IPS-18a (cell line): ENCODE measurements at regions not wholly inside any gene's neighbourhood (a gene's known extent, or its start where the extent isn't known, plus 50 kb on each side); places are given as distances from the start of the nearest gene placed in this dataset.

ENCODE experiments used
- H3K27ac ChIP-seq: one replicate; pipeline ENCODE4 v1.5.1; 2013; ENCODE audit warnings: low read length
- H3K27me3 ChIP-seq: one replicate; pipeline ENCODE4 v1.6.1; 2013; ENCODE audit warnings: mild to moderate bottlenecking, low read length; ENCODE audit not compliant: control insufficient read depth, insufficient read depth
- H3K36me3 ChIP-seq: one replicate; pipeline ENCODE4 v1.6.1; 2013; ENCODE audit warnings: low read depth, low read length; ENCODE audit not compliant: control insufficient read depth
- H3K4me1 ChIP-seq: one replicate; pipeline ENCODE4 v1.6.1; 2013; ENCODE audit warnings: low read depth, low read length; ENCODE audit not compliant: control insufficient read depth
- H3K4me3 ChIP-seq: one replicate; pipeline ENCODE4 v1.5.1; 2013; ENCODE audit warnings: low read length
- H3K9ac ChIP-seq: one replicate; pipeline ENCODE4 v1.6.1; 2013; ENCODE audit warnings: mild to moderate bottlenecking, low read length, moderate library complexity
- H3K9me3 ChIP-seq: one replicate; pipeline ENCODE4 v1.6.1; 2013; ENCODE audit warnings: low read depth, low read length; ENCODE audit not compliant: control insufficient read depth

- no peak overlapping the region for H3K9ac ChIP-seq
- no peaks in the 10 kb centered on the region for H3K9me3 ChIP-seq
- no peaks in the 10 kb centered on the region for H3K27me3 ChIP-seq
- H3K4me1 ChIP-seq = no peaks in the 10 kb centered on the region
- H3K36me3 ChIP-seq = no peaks in the 10 kb centered on the region
- H3K27ac ChIP-seq = no peak overlapping the region
- no peak overlapping the region for H3K4me3 ChIP-seq
Measured at GRCh38 chr4:33060674-33061542, 2340.7 kb downstream of the PCDH7 start.

DNA sequence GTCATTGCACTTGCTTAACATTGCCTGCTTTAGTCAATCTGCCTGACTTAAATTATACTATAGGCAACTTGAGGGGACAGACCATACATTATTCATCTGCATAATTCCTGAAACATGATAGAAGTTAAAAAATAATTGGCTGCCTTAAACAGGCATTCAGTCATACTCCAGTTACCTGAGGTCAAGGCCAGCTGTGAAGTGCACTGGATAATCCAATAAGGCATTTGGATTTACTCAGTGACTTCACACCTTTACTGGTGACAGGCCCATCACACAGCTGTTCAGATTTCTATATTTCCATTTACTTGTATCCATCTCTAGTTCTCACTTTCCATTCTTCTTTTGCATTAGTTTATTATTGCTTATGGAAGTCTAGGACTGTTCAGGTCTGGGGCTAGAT is 2341.6 kb downstream of the PCDH7 start:
- Histone ChIP-seq H3K9me3 (no peaks in the 10 kb centered on the region), H3K9ac (no peak overlapping the region), H3K27me3 (no peaks in the 10 kb centered on the region), H3K36me3 (no peaks in the 10 kb centered on the region), H3K4me3 (no peak overlapping the region), H3K27ac (no peak overlapping the region), H3K4me1 (no peaks in the 10 kb centered on the region)

DNA sequence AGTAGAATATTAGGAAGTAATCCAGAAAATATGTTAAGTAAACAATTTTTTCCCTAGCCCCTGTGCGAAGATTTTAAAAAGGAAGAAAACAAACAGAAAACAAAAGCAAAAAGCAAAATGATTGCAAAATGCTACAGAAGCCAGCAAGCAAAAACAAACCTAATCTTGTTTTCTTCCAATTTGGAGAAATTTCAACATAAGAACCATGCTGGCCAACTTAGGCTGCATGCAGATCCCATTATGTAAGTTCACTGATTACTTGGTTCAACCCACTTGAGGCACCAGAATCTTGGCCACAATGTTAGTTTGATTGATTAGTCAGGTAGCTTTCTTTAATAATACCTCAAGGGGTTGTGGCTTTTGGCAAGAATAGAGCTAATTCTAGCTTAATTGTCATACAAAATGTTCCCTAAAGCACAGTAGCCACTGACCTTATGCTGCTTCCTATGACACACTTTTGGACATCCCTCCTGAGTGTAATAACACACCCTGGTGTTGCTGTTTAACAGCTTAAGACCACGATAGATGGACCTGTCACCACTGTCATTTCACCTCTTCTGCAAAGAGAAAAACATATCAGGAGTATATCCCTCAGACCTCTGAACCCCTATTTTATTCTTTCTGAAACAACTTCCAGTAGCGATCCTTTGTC is 2342.1 kb downstream of the PCDH7 start:
- no peaks in the 10 kb centered on the region for H3K9me3 ChIP-seq
- H3K9ac ChIP-seq = no peak overlapping the region
- no peaks in the 10 kb centered on the region for H3K4me1 ChIP-seq
- H3K4me3 ChIP-seq = no peak overlapping the region
- no peak overlapping the region for H3K27ac ChIP-seq
- no peaks in the 10 kb centered on the region for H3K36me3 ChIP-seq
- no peaks in the 10 kb centered on the region for H3K27me3 ChIP-seq

DNA sequence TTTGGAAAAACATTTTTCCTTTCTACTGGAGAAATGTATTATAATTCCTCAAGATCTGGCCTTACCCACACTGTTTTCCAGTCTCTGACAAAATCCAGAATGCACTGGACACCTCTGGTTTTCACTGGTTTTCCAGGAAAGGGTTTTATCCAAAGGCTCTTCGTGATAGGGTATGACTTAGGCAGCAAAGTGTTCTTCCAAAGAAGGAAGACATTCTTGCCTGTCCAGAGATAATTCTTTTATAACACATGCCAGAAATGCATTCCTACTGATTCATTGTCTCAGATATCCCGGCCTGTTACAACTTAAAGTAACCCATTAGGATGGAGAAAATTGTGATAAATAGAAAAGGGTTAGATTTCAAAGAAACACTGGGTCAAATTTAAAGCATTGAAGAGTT is 2343.1 kb downstream of the PCDH7 start:
- Histone ChIP-seq H3K9ac (no peak overlapping the region), H3K4me1 (no peaks in the 10 kb centered on the region), H3K4me3 (no peak overlapping the region), H3K27ac (no peak overlapping the region), H3K9me3 (no peaks in the 10 kb centered on the region), H3K27me3 (no peaks in the 10 kb centered on the region), H3K36me3 (no peaks in the 10 kb centered on the region)

DNA sequence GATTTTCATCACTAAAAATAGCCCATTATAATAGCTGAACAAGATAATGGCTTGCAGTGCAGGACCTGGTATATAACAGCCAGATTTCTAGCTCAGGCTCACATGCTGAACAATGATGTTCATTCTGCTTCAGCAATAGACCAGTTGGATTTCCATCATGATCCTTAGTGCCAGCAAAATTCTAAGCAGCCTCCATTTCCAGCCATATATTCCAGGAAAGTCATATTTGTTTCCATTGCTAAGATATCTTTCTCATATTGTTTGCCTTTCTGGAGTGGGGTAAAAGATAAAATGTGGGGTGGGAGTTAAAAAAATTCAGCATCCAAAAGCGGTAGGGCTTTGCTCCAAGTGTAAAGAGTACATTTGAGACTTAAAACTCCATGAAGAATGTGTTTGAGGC is 2344.1 kb downstream of the PCDH7 start:
- Histone ChIP-seq H3K4me3 (no peak overlapping the region), H3K9ac (no peak overlapping the region), H3K9me3 (no peaks in the 10 kb centered on the region), H3K36me3 (no peaks in the 10 kb centered on the region), H3K4me1 (no peaks in the 10 kb centered on the region), H3K27ac (no peak overlapping the region), H3K27me3 (no peaks in the 10 kb centered on the region)

- H3K9ac ChIP-seq = no peak overlapping the region
- H3K27me3 ChIP-seq = no peaks in the 10 kb centered on the region
- no peaks in the 10 kb centered on the region for H3K4me1 ChIP-seq
- no peaks in the 10 kb centered on the region for H3K9me3 ChIP-seq
- H3K36me3 ChIP-seq = no peaks in the 10 kb centered on the region
- no peak overlapping the region for H3K4me3 ChIP-seq
- H3K27ac ChIP-seq = no peak overlapping the region
Measured at GRCh38 chr4:33065749-33066148, 2345.6 kb downstream of the PCDH7 start.

- no peaks in the 10 kb centered on the region for H3K4me1 ChIP-seq
- H3K9ac ChIP-seq = no peak overlapping the region
- no peaks in the 10 kb centered on the region for H3K27me3 ChIP-seq
- H3K27ac ChIP-seq = no peak overlapping the region
- no peak overlapping the region for H3K4me3 ChIP-seq
- H3K9me3 ChIP-seq = no peaks in the 10 kb centered on the region
- H3K36me3 ChIP-seq = no peaks in the 10 kb centered on the region
Measured at GRCh38 chr4:33067221-33067620, 2347.1 kb downstream of the PCDH7 start.

DNA sequence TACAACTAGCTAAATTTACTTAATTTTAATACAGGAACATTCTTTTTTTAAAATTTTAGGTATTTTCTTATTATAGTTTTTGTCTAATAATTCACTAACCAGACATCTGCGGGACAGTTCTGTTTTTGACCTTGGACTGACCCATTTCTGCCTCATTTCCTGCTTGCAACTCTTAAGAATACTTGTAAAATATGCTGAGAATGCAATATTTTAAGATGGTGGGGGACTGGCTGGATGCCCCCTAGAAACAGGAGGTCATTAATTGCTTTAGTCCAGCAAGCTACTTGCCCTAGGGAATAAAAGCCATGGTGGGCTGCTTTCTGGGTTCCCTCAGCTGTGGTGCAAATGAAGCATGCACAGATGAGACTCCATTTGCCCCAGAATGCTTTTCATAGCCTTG is 2348.4 kb downstream of the PCDH7 start:
- H3K9ac ChIP-seq = no peak overlapping the region
- peaks cover 1% of the 10 kb centered on the region for H3K4me1 ChIP-seq
- H3K27ac ChIP-seq = no peak overlapping the region
- no peaks in the 10 kb centered on the region for H3K27me3 ChIP-seq
- no peaks in the 10 kb centered on the region for H3K36me3 ChIP-seq
- no peaks in the 10 kb centered on the region for H3K9me3 ChIP-seq
- no peak overlapping the region for H3K4me3 ChIP-seq

DNA sequence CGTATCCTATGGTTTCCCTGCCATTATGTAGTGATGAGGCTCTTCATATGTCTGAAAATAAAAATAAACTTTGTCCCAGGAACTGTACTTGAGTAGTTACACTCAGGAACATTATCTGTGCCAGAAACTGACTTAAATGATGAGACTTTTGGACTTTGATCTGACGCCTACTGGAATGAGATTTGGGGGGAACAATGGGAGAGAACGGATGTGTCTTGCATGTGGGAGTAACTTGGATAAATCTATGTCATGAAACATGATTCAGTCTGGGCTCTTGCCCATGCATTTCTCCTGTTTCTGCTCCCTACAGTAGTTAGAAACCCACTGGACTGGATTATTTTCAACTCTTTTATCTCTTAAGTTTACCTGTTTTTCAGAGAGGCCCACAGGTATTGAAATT is 2351.4 kb downstream of the PCDH7 start:
- H3K4me3 ChIP-seq = no peak overlapping the region
- no peaks in the 10 kb centered on the region for H3K9me3 ChIP-seq
- H3K27ac ChIP-seq = no peak overlapping the region
- no peaks in the 10 kb centered on the region for H3K27me3 ChIP-seq
- no peaks in the 10 kb centered on the region for H3K36me3 ChIP-seq
- no peak overlapping the region for H3K9ac ChIP-seq
- peaks cover 4% of the 10 kb centered on the region for H3K4me1 ChIP-seq

- peaks cover 4% of the 10 kb centered on the region for H3K4me1 ChIP-seq
- H3K4me3 ChIP-seq = no peak overlapping the region
- no peak overlapping the region for H3K27ac ChIP-seq
- H3K27me3 ChIP-seq = no peaks in the 10 kb centered on the region
- H3K9ac ChIP-seq = no peak overlapping the region
- H3K36me3 ChIP-seq = no peaks in the 10 kb centered on the region
- no peaks in the 10 kb centered on the region for H3K9me3 ChIP-seq
Measured at GRCh38 chr4:33072298-33073089, 2352.3 kb downstream of the PCDH7 start.

DNA sequence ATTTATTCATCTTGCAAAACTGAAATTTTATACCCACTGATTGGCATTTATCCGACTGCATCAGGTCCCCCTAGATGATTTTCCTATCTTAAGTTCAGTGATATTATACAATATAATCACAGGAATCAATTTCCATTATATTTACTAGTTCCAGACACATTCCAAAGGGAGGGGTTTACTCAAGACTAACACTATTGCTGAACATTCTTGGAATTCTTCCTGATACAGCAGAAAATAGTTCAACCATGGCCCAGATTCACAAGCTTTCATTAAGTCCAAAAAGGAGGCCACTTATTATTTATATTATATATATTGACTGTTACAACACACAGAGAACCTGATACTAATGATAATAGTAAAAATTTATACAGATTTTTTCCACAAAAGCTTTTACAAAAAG is 2353.6 kb downstream of the PCDH7 start:
- Histone ChIP-seq H3K36me3 (no peaks in the 10 kb centered on the region), H3K27me3 (no peaks in the 10 kb centered on the region), H3K9ac (no peak overlapping the region), H3K4me1 (peaks cover 4% of the 10 kb centered on the region), H3K4me3 (no peak overlapping the region), H3K9me3 (no peaks in the 10 kb centered on the region), H3K27ac (no peak overlapping the region)
